Stimulated activated CD8-positive, alpha-beta memory T cell treated with anti-CD3 and anti-CD28 coated beads, Interleukin-4, amount 100 ng/mL, for 4 hours (primary cell): ENCODE measurements at regions not wholly inside any gene's neighbourhood (a gene's known extent, or its start where the extent isn't known, plus 50 kb on each side); places are given as distances from the start of the nearest gene placed in this dataset.

Experiments
- DNase-seq, 2 donors: peaks; one replicate each; pipeline ENCODE4 v3.0.0-alpha.2; 2020; ENCODE audit warnings: low read depth in 2 of 2, low spot score in 1 of 2

DNA sequence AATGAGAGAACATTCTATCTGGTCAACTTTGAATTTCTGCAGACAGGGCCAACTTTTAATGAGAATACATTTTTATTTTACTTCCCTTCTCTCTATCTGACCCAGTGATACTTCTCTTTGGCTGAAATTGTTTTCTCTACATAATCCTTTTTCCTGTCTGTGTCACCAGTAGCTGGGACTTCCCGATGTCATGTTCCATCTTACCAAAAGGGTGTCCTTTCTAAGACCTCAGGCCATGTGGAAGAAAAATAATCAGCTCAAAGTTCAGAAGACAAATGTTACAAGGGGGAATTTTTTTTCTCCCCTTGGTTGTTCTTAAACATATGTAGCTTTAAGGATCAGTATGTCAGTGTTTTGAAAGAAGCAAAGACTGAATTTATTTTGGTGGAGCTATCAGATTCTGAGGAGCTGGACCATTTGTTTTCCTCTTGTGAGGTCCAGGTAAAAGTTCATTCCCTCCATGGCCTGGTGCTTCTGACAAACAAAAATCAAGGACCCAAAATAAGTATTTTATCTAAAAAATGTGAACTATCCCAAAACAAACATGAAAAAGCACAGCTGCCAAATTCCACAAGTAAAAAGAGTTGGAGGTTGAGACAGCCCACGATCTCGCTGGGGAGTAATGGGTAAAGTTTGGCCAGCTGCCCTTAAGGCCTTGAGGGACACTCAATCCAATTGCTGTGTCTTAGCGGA, 859.4 kb upstream of the NR2F2 start:
- DNase-seq = no peak

DNA sequence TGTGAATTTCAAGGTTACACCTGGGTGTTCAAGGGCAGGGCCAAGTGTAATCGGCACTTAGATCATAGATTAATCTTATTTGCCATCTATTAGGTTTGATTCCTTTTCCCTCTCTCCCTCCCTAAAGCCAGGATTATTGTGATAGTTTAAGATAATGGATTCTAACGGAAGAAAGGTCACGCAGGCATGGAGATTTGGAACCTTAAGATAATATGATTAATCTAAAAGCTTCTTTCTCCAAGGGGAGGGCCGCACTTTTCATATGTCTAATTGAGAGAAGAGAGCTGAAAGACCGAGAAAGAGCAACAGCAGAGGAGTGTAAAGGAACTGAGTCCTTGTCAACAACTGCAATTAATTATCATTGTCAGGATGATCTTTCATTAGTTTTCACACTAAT, 858.8 kb upstream of the NR2F2 start:
- no peak for DNase-seq

DNA sequence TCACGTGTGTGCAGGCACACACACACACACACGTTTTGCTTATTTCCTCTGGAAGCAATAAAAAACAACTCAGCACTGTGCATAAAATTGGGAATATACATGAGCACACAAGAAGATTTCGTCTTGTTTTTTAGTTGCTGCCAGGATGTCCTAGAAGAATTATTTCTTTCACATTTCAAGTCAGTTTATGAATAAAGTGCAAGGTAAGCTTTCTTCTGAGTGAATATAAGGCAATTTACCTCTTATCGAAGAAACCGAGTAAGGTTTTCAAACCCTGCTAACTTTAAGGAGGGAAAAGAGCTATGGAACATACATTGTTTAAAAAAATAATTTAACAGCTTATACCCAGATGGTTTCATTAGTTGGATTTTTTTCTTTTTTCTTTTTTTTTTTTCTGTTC, 855.4 kb upstream of the NR2F2 start:
- no peak for DNase-seq

DNA sequence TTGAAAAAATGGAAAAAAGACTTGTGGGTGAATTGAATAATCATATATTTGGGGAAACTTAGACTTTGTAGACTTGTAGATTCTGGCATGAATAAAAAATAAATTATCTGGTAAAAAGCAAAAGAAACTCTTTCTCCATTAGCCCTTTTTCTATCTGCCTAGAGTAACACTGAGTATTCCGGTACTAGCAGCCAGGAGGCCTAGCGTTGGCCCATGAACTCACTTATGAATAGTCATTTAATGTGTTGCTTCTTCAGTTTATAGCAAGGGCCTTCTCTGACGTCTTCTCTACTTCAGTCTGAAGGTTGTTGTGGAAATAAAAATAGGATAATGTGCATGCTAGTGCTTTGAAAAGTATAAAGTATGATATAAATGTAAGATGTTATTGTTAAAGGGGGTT, 851.2 kb upstream of the NR2F2 start:
- no peak for DNase-seq

DNA sequence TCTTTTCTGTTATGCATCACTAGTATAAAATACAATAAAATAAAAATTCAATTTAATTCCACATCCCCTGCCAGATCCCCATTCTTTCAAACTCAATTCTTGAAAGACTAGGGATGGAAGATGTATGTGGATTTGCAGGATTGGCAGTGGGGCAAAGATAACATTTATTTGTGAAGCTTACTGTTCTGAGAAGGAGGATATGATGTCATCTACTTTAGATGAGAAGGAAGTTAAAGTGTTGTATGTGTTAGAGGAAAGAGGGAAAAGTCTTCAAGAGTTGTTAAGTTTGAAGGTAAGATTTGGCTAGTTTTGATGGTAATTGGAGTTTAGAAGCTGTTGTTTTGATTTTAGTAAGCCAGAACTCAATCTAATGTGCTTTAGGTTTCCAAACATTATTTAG, 845.1 kb upstream of the NR2F2 start:
- DNase-seq = no peak

DNA sequence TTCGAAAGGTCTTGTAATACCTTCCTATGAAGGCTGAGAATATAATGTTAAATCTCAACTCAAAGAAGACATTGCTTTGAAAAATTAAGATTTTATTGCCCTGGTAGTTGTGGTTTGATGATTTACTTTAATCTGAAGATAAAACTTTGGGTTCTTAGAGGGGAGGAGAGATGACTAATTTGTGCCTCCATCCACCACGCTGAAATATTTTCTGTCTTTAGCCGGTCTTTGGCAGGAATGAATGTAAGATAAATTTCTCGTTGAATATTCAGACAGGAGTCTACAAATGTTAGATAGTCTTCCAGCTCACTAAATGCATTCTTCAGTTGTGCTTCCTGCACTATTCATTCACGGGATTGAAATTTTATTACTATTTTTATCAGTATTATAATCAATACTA, 844.3 kb upstream of the NR2F2 start:
- no peak for DNase-seq

DNA sequence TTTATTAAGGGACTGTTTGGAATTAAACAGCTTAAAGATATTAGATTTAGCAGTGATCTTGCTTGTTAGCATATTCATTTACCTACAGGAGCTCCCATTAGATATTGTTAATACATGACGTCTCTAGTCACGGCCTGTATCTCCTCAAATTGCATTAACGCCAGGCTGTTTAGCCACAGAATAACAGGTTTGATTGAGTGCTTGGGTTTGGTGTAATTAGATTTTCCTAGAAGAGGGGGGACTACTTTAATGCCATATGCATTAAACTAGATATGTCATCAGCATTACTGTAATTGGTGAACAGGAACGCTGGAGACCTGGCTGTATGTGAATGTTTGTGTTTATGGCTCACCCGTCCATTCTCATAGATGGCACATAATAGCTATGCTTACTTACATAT, 841.4 kb upstream of the NR2F2 start:
- DNase-seq = no peak

DNA sequence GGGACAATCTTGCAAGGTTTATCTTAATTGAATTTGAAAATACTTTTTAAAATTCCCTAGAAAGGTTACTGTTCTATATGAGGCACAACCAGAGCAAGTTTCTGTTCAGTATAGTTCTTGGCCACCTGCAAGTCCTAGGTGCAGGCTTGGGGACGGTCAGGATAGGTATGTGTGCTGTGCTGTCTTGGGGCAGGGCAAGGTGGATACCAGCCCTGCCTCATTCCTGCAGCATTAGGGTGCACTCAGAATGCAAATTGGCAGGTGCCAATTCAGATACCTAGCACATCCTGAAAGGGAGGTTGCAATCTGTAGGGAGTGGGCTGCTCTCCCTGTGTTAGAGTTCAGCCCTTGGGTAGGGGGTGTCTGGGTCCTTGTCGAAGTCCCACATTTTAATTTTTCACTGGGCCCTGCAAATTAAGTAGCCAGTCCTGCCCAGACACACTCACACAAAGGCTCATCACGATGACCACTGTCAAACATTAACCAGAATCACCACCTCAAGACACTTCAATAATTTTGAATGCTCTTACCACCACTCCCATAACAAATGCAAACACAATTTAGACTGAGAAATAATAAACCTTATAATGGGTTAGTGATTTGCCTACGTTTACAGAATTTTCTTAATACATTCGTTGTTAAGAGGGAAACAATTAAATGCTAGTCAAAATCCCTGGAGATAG, 838.0 kb upstream of the NR2F2 start:
- DNase-seq = no peak

DNA sequence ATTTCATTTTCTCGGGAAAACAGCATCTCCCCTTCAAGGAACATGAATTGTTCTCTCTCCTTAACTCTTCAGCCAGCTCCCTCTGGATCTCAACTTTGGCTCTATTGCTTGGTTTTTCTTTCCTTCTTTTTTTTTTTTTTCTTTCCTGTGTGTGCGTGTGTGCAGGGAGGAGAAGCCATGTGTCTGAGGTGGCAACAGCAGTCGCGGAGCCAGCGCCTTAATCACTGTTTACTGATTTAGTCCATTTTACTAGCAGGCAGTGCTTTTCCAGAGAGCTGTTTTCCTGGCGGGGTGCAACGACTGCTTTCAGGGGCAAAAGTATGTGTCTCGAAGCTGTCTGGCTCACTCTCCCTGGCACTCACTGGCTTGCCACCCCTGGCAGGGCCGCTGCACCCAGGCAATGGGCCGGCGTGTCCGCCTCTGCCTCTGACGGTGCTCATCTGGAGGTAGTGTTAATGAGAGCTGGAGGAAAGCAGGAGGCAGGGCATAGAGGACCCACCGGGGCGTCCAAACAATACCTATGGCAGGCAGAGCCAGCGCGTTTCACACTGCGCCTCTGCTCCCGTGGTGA, 835.4 kb upstream of the NR2F2 start:
- DNase-seq = no peak

DNA sequence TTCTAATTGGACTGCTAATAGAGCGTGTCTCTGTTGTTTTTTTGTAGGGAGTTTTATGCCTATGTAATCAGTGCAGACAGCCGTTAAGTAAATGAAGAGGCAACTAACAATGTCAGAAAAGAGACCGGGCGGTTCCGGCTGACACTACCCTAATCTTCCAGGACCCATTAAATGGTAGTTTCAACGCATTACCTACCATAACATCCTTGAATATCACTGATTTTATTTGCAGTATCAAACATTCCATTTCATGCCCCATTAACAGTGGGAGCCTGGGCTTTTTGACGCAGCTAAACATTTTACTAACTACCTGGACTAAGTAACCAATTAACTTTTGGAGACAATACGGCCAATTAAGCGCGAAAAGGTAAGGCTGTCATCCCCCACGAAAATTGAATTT, 832.9 kb upstream of the NR2F2 start:
- DNase-seq = no peak

DNA sequence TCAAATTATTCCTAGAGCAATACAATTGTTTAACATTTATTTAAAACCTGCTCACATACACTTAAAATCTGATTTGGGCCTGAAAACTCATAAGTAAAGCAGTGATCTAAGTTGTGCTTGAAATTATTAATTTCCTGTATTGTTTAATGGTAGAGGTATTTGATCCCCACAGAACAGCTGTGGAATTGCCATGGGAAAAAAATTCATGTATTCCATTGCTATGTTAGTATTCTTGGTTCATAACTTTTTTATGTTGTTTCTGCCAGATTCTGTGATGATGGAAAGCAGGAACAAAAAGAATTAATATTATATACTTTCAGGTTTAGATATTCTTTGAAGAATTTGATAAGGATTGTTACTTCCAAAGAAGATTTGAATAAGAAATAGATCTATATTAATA, 831.5 kb upstream of the NR2F2 start:
- no peak for DNase-seq

DNA sequence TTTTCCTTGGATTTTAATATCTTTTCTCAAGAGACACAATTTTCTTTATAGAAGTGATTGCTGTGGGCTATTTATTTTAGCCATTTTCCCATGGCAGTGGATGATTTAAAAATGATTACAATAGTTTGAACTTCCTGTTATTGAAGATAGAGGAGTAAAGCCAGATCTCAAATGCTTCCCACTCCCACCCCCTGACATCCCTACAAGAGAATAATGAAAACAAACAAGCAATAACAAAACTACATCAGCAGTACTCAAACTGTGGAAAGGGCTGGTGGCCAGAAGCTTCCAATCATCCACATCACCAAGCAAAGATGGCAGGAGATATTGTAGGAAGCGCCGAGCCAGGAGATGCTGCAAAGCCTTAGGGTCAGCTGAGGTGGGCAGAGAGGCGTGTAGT, 831.1 kb upstream of the NR2F2 start:
- DNase-seq = no peak

DNA sequence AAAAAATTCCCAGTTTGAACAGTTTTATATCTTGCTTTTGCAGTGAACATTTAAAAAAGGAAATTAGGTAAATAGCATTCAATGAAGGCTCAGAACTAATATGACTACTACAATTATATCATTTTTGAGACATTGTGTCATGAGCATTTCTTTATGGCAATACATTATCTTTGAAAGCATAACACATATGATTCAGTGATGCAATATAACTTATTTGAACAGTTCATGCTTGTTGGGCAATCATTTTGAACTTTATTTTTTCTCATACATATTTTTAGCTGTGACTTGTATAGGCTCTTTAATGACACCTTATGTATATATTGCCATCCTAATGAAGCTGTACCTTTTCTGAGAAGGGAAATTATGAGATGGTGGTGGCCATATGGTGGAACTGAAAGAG, 828.6 kb upstream of the NR2F2 start:
- DNase-seq = no peak

DNA sequence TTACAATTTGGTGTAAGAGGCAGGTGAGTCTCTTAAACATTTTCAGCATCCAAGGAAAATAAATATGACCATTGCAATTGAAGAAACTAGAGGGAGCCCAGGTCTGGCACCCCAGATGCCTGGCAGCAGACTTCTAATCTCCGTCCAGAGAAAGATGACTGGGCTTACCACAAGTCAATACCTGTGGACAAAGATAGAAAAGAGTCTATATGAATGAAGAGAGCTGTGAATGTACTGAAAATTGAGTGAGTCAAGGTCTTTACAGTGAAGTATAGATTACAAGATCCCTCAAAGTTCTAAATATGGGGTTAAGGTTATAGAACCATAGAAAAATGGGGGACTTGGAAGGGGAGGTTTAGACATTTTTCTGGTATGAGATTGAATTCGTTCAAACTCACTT, 827.4 kb upstream of the NR2F2 start:
- no peak for DNase-seq

DNA sequence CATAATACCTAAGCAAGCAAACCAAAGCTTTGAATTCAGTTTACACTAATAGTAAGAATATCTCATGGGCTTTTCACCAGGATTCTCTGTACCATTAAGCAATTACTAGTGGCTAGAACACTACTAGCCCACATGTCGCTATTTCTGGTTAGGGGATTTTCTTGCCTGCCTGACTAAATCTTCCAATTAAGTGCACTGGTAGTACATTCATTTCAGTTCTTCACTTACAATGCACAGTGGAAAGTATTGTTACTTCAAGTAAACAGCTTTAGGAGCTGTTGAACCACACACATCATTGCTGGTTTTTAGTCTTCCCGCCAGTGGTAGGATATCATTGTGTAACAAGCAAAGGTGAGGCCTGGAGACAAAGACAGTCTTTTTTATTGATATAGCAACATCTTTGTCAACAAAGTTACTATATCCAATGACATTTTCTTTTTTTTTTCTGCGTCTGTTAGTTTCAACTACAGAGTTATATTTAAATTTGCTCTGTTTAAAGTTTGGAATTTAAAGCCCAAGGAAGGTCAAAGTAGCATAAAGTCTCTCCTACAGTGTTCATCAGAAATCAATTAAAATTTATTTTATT, 826.8 kb upstream of the NR2F2 start:
- no peak for DNase-seq

DNA sequence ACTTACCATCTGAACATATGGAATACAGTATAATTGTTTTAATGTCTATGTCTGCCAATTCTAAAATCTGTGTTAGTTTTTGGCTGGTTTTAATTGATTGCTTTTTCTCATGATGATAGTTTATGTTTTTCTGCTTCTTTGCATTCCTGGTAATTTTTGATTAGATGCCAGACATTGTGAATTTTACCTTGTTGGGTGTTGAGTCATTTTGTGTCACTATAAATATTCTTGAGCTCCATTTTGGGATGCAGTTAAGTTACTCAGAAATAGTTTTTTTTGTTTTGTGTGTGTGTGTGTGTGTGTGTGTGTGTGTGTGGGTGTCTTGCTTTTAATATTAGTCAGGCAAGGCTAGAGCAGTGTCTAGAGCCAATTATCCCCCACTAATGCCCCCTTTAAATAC, 818.8 kb upstream of the NR2F2 start:
- no peak for DNase-seq

DNA sequence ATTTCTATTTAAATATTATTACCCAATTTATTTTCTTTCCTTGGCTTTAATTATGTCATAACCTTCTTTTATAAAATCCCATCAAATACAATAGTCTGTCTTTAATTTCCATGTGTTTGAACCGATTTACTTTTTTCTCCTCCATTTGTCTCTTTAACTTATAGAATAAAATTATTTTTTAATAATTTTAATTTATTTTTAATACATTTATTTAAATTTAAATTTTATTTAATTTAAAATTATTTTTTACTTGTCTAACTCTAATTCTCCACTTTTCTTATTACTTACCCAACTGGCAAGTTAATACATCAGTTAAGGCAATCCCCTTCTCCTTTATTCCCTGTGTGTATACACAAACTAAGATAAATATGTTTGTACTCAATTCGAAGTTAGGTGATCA, 817.6 kb upstream of the NR2F2 start:
- no peak for DNase-seq

DNA sequence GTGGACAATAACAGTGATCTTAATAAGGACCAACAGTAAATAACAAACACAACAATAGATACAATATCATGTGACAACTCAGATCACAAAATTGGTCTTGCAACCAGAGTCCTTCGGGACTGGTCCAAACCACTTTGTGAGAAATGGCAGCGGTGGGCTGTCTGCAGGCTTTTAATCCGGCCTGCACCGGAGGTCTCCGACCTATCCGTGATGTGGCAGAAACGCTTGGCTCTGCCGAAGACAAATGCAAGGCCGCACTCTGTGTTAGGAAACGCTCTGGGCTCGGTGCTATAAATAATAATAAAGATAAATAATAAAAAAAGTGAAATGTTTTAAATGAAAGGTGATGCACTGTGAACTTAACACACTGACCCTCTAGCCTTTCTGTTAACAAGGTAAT, 810.6 kb upstream of the NR2F2 start:
- no peak for DNase-seq

DNA sequence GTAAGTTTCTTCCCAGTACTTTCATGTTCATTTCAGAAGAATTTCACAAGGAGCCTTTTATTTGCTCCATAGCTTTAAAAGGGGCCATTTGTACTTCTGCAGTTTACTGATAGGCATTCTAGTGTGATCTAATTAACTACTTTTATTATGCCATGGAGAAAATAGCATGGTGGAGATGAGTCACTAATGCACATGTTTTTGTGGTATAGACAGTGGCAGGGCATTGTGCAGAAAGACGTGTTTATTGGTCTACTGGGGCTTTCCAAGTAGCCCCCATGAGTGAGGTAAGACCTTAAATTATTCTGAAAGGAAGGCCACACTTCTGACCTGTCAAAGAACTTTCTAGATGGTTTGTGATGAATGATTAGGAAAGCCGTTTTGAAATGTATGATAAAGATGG, 810.0 kb upstream of the NR2F2 start:
- DNase-seq = no peak

DNA sequence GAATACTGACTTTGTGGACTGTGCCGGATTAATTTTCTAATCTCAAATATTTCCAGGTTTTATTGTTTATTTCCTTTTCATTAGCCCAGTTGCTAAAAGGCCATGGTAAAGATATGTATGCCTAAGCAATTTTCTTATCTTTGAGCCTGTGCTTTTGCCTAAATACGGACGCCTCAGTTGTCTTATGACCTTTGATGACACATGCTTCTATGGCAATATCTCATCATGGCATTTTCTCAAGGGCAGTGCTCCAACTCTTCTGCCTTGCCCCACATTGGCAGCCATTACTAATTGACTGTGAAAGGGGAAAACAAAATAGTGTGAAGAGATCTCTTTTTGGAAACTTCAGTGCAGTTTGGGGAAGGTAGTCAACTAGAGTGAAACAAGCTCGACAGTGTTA, 809.6 kb upstream of the NR2F2 start:
- no peak for DNase-seq

DNA sequence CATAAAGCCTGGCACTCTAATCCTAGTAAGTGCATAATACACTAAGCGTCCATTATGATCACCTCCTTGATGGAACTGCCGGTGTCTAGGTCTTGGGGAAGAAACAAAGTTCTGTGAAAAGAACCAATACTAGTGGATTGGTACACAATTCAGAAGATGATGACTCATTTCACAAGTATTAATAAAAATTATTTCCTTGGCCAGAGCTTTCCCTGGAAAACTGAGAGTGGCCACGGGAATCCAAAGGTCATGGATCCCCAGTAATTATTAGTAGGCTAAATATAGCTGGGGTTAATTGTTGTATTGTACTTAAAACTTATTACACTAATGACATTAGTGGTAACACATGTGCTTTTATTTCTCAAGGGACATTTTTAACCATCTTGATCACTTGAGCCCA, 808.0 kb upstream of the NR2F2 start:
- DNase-seq = no peak

DNA sequence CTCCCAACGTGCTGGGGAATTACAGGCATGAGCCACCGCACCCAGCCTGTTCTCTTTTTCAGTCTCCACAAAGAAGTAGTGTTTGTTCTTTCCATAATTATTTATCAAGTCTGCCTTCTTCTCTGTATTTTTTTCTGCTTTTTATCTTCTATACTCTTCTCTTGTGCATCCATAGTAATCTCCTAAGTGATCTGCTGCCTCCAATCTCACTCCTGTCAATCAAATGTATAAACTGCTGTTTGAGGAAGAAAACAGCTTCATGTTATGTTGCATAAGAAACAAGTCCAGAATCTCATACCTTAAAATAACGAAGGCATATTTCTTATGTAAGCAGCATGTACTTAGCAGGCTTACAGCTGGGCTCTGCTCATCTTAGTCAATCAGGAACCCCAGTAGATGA, 801.6 kb upstream of the NR2F2 start:
- no peak for DNase-seq

DNA sequence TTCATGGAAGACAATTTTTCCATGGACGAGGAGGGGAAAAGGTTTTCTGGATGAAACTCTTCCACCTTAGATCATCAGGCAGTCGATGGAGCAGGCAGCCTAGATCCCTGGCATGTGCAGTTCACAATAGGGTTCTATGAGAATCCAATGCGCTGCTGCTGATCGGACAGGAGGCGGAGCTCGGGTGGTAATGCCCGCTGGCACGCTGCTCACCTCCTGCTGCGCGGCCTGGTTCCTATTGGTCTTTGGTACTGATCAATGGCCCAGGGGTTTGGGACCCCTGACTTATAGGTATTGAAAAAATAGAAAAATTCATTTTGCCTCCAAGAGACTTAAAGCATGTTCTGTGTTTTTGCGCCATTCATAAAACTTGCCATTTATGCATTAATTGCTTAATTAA, 793.9 kb upstream of the NR2F2 start:
- DNase-seq = no peak
